ENCODE measurements at regions not wholly inside any gene's neighbourhood (a gene's known extent, or its start where the extent isn't known, plus 50 kb on each side); places are given as distances from the start of the nearest gene placed in this dataset.

GRCh38 chr9:75445144-75445543 lies 356.8 kb downstream of the OSTF1 start:
- TF ChIP-seq CTCF (IDR thresholded peaks at IDR 0.05) (no peak), POLR2A (IDR thresholded peaks at IDR 0.05) (no peak)

Data from testis (tissue), 2 donors.